Activated CD8-positive, alpha-beta memory T cell treated with anti-CD3 and anti-CD28 coated beads, Interleukin-2, amount 50 U/mL, for 48 hours (primary cell): ENCODE measurements at regions not wholly inside any gene's neighbourhood (a gene's known extent, or its start where the extent isn't known, plus 50 kb on each side); places are given as distances from the start of the nearest gene placed in this dataset.

Experiments
- DNase-seq: peaks from one replicate; pipeline ENCODE4 v3.0.0-alpha.2; 2020

GRCh38 chr2:136363470-136363869 lies 245.5 kb upstream of the CXCR4 start:
- DNase-seq: peak; percentile 48

- peak; percentile 56 for DNase-seq
Observed at GRCh38 chr2:136362676-136363390, 244.9 kb upstream of the CXCR4 start.

GRCh38 chr2:136361521-136361920 lies 243.6 kb upstream of the CXCR4 start:
- peak; percentile 57 for DNase-seq

GRCh38 chr2:136360790-136361189 lies 242.8 kb upstream of the CXCR4 start:
- peak; percentile 53 for DNase-seq

GRCh38 chr2:136359121-136359965 lies 241.4 kb upstream of the CXCR4 start:
- DNase-seq: peak; percentile 53

GRCh38 chr2:136358576-136358975 lies 240.6 kb upstream of the CXCR4 start:
- DNase-seq: peak; percentile 54

GRCh38 chr2:136357007-136357380 lies 239.0 kb upstream of the CXCR4 start:
- no peak for DNase-seq

- peak; percentile 48 for DNase-seq
Observed at GRCh38 chr2:136356125-136357006, 238.4 kb upstream of the CXCR4 start.

GRCh38 chr2:136351684-136352083 lies 233.7 kb upstream of the CXCR4 start:
- DNase-seq: no peak

GRCh38 chr2:136347981-136348380 lies 230.0 kb upstream of the CXCR4 start:
- no peak for DNase-seq

GRCh38 chr2:136344339-136344738 lies 226.4 kb upstream of the CXCR4 start:
- peak; percentile 34 for DNase-seq

- no peak for DNase-seq
Observed at GRCh38 chr2:136342138-136342537, 224.2 kb upstream of the CXCR4 start.

GRCh38 chr2:136334967-136335366 lies 217.0 kb upstream of the CXCR4 start:
- DNase-seq: no peak

- DNase-seq: no peak
Observed at GRCh38 chr2:136332436-136333095, 214.6 kb upstream of the CXCR4 start.

GRCh38 chr2:136331226-136331625 lies 213.3 kb upstream of the CXCR4 start:
- no peak for DNase-seq

GRCh38 chr2:136328207-136328795 lies 210.4 kb upstream of the CXCR4 start:
- DNase-seq: no peak

GRCh38 chr2:136327162-136327852 lies 209.4 kb upstream of the CXCR4 start:
- peak; percentile 85 for DNase-seq

GRCh38 chr2:136325844-136326331 lies 207.9 kb upstream of the CXCR4 start:
- no peak for DNase-seq

GRCh38 chr2:136324966-136325365 lies 207.0 kb upstream of the CXCR4 start:
- no peak for DNase-seq

GRCh38 chr2:136323935-136324334 lies 206.0 kb upstream of the CXCR4 start:
- DNase-seq: no peak

GRCh38 chr2:136323195-136323594 lies 205.2 kb upstream of the CXCR4 start:
- DNase-seq: no peak
